ENCODE measurements at regions not wholly inside any gene's neighbourhood (a gene's known extent, or its start where the extent isn't known, plus 50 kb on each side); places are given as distances from the start of the nearest gene placed in this dataset.
"Not testable (repeated sequence)": the region's sequence is repeated elsewhere in the genome, so short reads cannot be mapped to it uniquely, and the experiment has no call there.

GRCh38 chr13:90838317-90838960 is 509.0 kb upstream of the MIR17HG start:
- in situ Hi-C loops (cut with HindIII; ENCODE audit: low sequenced_read_pairs), result no loop called here

- in situ Hi-C loops (cut with HindIII; ENCODE audit: low sequenced_read_pairs), result no loop called here
Observed at GRCh38 chr13:90839061-90839460, 508.4 kb upstream of the MIR17HG start.

- in situ Hi-C loops (cut with HindIII; ENCODE audit: low sequenced_read_pairs), result no loop called here
Observed at GRCh38 chr13:90846936-90847335, 500.6 kb upstream of the MIR17HG start.

- in situ Hi-C loops (cut with HindIII; ENCODE audit: low sequenced_read_pairs), result not testable (repeated sequence)
Observed at GRCh38 chr13:90853666-90854065, 493.8 kb upstream of the MIR17HG start.

- in situ Hi-C loops (cut with HindIII; ENCODE audit: low sequenced_read_pairs), result no loop called here
Observed at GRCh38 chr13:90857921-90858320, 489.6 kb upstream of the MIR17HG start.

- in situ Hi-C loops (cut with HindIII; ENCODE audit: low sequenced_read_pairs), result no loop called here
Observed at GRCh38 chr13:90866006-90866405, 481.5 kb upstream of the MIR17HG start.

GRCh38 chr13:90867336-90867683 is 480.2 kb upstream of the MIR17HG start:
- in situ Hi-C loops (cut with HindIII; ENCODE audit: low sequenced_read_pairs), result no loop called here

- in situ Hi-C loops (cut with HindIII; ENCODE audit: low sequenced_read_pairs), result no loop called here
Observed at GRCh38 chr13:90868321-90868920, 479.1 kb upstream of the MIR17HG start.

- in situ Hi-C loops (cut with HindIII; ENCODE audit: low sequenced_read_pairs), result no loop called here
Observed at GRCh38 chr13:90869580-90869979, 477.9 kb upstream of the MIR17HG start.

GRCh38 chr13:90872491-90873025 is 474.9 kb upstream of the MIR17HG start:
- in situ Hi-C loops (cut with HindIII; ENCODE audit: low sequenced_read_pairs), result no loop called here

- in situ Hi-C loops (cut with HindIII; ENCODE audit: low sequenced_read_pairs), result no loop called here
Observed at GRCh38 chr13:90880790-90881189, 466.7 kb upstream of the MIR17HG start.

GRCh38 chr13:90882551-90882950 is 464.9 kb upstream of the MIR17HG start:
- in situ Hi-C loops (cut with HindIII; ENCODE audit: low sequenced_read_pairs), result no loop called here

- in situ Hi-C loops (cut with HindIII; ENCODE audit: low sequenced_read_pairs), result no loop called here
Observed at GRCh38 chr13:90883592-90883991, 463.9 kb upstream of the MIR17HG start.

- in situ Hi-C loops (cut with HindIII; ENCODE audit: low sequenced_read_pairs), result no loop called here
Observed at GRCh38 chr13:90884066-90884465, 463.4 kb upstream of the MIR17HG start.

GRCh38 chr13:90889906-90890834 is 457.3 kb upstream of the MIR17HG start:
- in situ Hi-C loops (cut with HindIII; ENCODE audit: low sequenced_read_pairs), result no loop called here

GRCh38 chr13:90891329-90891728 is 456.2 kb upstream of the MIR17HG start:
- in situ Hi-C loops (cut with HindIII; ENCODE audit: low sequenced_read_pairs), result no loop called here

- in situ Hi-C loops (cut with HindIII; ENCODE audit: low sequenced_read_pairs), result not testable (repeated sequence)
Observed at GRCh38 chr13:90893199-90893598, 454.3 kb upstream of the MIR17HG start.

- in situ Hi-C loops (cut with HindIII; ENCODE audit: low sequenced_read_pairs), result no loop called here
Observed at GRCh38 chr13:90896002-90896401, 451.5 kb upstream of the MIR17HG start.

GRCh38 chr13:90898811-90899210 is 448.7 kb upstream of the MIR17HG start:
- in situ Hi-C loops (cut with HindIII; ENCODE audit: low sequenced_read_pairs), result no loop called here

- in situ Hi-C loops (cut with HindIII; ENCODE audit: low sequenced_read_pairs), result no loop called here
Observed at GRCh38 chr13:90899416-90899815, 448.1 kb upstream of the MIR17HG start.

GRCh38 chr13:90902255-90902654 is 445.2 kb upstream of the MIR17HG start:
- in situ Hi-C loops (cut with HindIII; ENCODE audit: low sequenced_read_pairs), result no loop called here

GRCh38 chr13:90906554-90906953 is 440.9 kb upstream of the MIR17HG start:
- in situ Hi-C loops (cut with HindIII; ENCODE audit: low sequenced_read_pairs), result no loop called here
